Ascending aorta (tissue), 2 donors: ENCODE measurements at regions not wholly inside any gene's neighbourhood (a gene's known extent, or its start where the extent isn't known, plus 50 kb on each side); places are given as distances from the start of the nearest gene placed in this dataset.
"Not testable (repeated sequence)": the region's sequence is repeated elsewhere in the genome, so short reads cannot be mapped to it uniquely, and the experiment has no call there.

Experiments used
- DNase-seq, 2 donors: peaks; one replicate each; pipeline ENCODE4 v3.0.0-alpha.2; 2019; ENCODE audit warnings: low spot score in 2 of 2
- H3K27ac ChIP-seq, 2 donors: fragments of 200-600 bp; sonication (generic); one replicate each; pipeline ENCODE4 v1.5.1; 2016 to 2017; ENCODE audit warnings: mild to moderate bottlenecking in 1 of 2
- H3K27me3 ChIP-seq: fragments of 200-600 bp; sonication (generic); one replicate; pipeline ENCODE4 v1.5.1; 2017
- H3K36me3 ChIP-seq, 2 donors: fragments of 200-600 bp; sonication (generic); one replicate each; pipeline ENCODE4 v1.5.1; 2016
- H3K4me1 ChIP-seq, 2 donors: fragments of 200-600 bp; sonication (generic); one replicate each; pipeline ENCODE4 v1.5.1; 2016 to 2017; ENCODE audit warnings: mild to moderate bottlenecking in 1 of 2
- H3K4me3 ChIP-seq, 2 donors: fragments of 200-600 bp; sonication (generic); one replicate each; pipeline ENCODE4 v1.5.1; 2016 to 2017; ENCODE audit warnings: mild to moderate bottlenecking in 1 of 2
- H3K9me3 ChIP-seq, 2 donors: fragments of 200-600 bp; sonication (generic); one replicate each; pipeline ENCODE4 v1.5.1; 2016
- intact Hi-C: fragments of 100-400 bp; cut with DNase I; formaldehyde crosslinking; loops from one replicate; pipeline ENCODE4 v1.15.1; 2023
- TF ChIP-seq, protein P1 (sequence below), 3 experiments: fragments of 200-600 bp in 2 of 3; fragments of 450-650 bp in 1 of 3; sonication (generic) in 2 of 3; IDR thresholded peaks; one replicate each; pipeline ENCODE4 v1.5.1; 2016 to 2019; ENCODE audit warnings: antibody characterized with exemption in 3 of 3, mild to moderate bottlenecking in 1 of 3, moderate library complexity in 1 of 3

- Histone ChIP-seq H3K27me3 (no peaks in the 10 kb centered on the region), H3K9me3 (no peaks in the 10 kb centered on the region), H3K27ac (no peak overlapping the region), H3K36me3 (no peaks in the 10 kb centered on the region), H3K4me3 (no peak overlapping the region), H3K4me1 (no peaks in the 10 kb centered on the region)
- no peak for DNase-seq
- TF ChIP-seq, protein P1, sequence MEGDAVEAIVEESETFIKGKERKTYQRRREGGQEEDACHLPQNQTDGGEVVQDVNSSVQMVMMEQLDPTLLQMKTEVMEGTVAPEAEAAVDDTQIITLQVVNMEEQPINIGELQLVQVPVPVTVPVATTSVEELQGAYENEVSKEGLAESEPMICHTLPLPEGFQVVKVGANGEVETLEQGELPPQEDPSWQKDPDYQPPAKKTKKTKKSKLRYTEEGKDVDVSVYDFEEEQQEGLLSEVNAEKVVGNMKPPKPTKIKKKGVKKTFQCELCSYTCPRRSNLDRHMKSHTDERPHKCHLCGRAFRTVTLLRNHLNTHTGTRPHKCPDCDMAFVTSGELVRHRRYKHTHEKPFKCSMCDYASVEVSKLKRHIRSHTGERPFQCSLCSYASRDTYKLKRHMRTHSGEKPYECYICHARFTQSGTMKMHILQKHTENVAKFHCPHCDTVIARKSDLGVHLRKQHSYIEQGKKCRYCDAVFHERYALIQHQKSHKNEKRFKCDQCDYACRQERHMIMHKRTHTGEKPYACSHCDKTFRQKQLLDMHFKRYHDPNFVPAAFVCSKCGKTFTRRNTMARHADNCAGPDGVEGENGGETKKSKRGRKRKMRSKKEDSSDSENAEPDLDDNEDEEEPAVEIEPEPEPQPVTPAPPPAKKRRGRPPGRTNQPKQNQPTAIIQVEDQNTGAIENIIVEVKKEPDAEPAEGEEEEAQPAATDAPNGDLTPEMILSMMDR (IDR thresholded peaks at IDR 0.05): no peak
- intact Hi-C loops: no loop called here
These were observed 302.9 kb upstream of the GATB start for GRCh38 chr4:152063621-152064240.

- H3K4me1 ChIP-seq: no peaks in the 10 kb centered on the region
- H3K4me3 ChIP-seq: no peak overlapping the region
- H3K27ac ChIP-seq: no peak overlapping the region
- H3K27me3 ChIP-seq: no peaks in the 10 kb centered on the region
- TF ChIP-seq, protein P1 (IDR thresholded peaks at IDR 0.05): no peak
- peaks cover 0 to under 1% of the 10 kb centered on the region in 2 donors for H3K9me3 ChIP-seq
- intact Hi-C loops: no loop called here
- no peaks in the 10 kb centered on the region for H3K36me3 ChIP-seq
- DNase-seq: no peak
These were observed 302.3 kb upstream of the GATB start for GRCh38 chr4:152062936-152063620.

- Histone ChIP-seq H3K27me3 (no peaks in the 10 kb centered on the region), H3K36me3 (no peaks in the 10 kb centered on the region), H3K27ac (no peak overlapping the region), H3K4me1 (no peaks in the 10 kb centered on the region), H3K9me3 (peaks cover 0 to 5% of the 10 kb centered on the region in 2 donors), H3K4me3 (no peak overlapping the region)
- DNase-seq: no peak
- intact Hi-C loops: no loop called here
- TF ChIP-seq, protein P1 (IDR thresholded peaks at IDR 0.05): no peak
These were observed 293.9 kb upstream of the GATB start for GRCh38 chr4:152054731-152055130.

DNA sequence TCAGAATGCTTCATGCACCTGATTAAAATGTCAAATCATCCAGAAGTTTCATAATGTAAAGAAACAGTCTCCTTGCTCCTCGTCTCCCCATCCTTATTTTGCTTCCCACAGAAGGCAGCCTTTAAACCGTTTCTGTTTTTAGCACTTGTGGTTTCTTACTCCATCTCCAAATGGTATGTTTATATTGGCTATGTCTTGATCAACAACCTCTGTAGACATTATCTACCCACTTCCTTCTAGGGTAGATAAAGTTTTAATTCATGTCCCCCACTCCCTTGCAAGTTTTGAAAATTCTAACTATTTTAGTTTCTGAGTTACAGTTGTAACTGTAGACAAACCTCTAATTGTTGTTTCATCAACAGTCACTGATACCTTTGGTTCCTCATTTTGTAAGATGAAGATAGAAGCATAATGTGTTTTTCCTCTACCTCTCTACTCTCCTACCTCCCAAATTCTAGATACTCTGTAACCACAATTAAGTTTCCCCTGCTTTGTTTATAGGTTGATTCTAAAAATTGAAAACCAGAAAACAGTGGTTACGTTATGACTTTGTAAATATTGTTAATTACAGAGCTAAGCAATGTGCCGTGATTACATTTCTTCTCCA lies 291.7 kb upstream of the GATB start:
- H3K27me3 ChIP-seq: no peaks in the 10 kb centered on the region
- no peaks in the 10 kb centered on the region for H3K9me3 ChIP-seq
- intact Hi-C loops: no loop called here
- TF ChIP-seq, protein P1 (IDR thresholded peaks at IDR 0.05): no peak
- no peaks in the 10 kb centered on the region for H3K4me1 ChIP-seq
- no peak overlapping the region for H3K27ac ChIP-seq
- DNase-seq: no peak
- H3K36me3 ChIP-seq: no peaks in the 10 kb centered on the region
- H3K4me3 ChIP-seq: no peak overlapping the region

GRCh38 chr4:152051332-152051731 lies 290.5 kb upstream of the GATB start:
- intact Hi-C loops, H3K36me3 ChIP-seq, H3K9me3 ChIP-seq, H3K4me3 ChIP-seq, DNase-seq, H3K27ac ChIP-seq, H3K27me3 ChIP-seq, H3K4me1 ChIP-seq: not testable (repeated sequence)

GRCh38 chr4:152050106-152050505 lies 289.3 kb upstream of the GATB start:
- H3K27me3 ChIP-seq: no peaks in the 10 kb centered on the region
- TF ChIP-seq, protein P1 (IDR thresholded peaks at IDR 0.05): no peak
- H3K27ac ChIP-seq: no peak overlapping the region
- intact Hi-C loops: no loop called here
- no peaks in the 10 kb centered on the region for H3K9me3 ChIP-seq
- H3K36me3 ChIP-seq: no peaks in the 10 kb centered on the region
- H3K4me3 ChIP-seq: no peak overlapping the region
- no peak for DNase-seq
- peaks cover 0 to 5% of the 10 kb centered on the region in 2 donors for H3K4me1 ChIP-seq
